OCI-LY7 (cell line): ENCODE measurements at regions not wholly inside any gene's neighbourhood (a gene's known extent, or its start where the extent isn't known, plus 50 kb on each side); places are given as distances from the start of the nearest gene placed in this dataset.

Experiments
- BruUV-seq: library from RNA; stranded (reverse); fragments of 400-500 nt; replicated peaks from 2 replicates; lab custom pipeline; 2021; lab: Mats Ljungman, UMichigan
- CTCF ChIA-PET: fragments of 300-600 bp; sonication (Branson Sonifier 250); formaldehyde crosslinking; loops from one replicate; lab custom pipeline; 2022; ENCODE audit warnings: antibody characterized with exemption; ENCODE audit not compliant: unreplicated experiment; lab: Charles Lee
- POLR2A ChIA-PET: fragments of 300-600 bp; sonication (Branson Sonifier 250); formaldehyde crosslinking; loops from one replicate; lab custom pipeline; 2022; ENCODE audit warnings: antibody characterized with exemption; lab: Charles Lee
- DNase-seq: peaks from one replicate; pipeline ENCODE4 v3.0.0-alpha.2; 2015; ENCODE audit warnings: low spot score
- H2AFZ ChIP-seq: fragments of 200-600 bp; sonication (generic), shearing (Covaris generic); 2 replicates; pipeline ENCODE4 v1.6.1; 2014; ENCODE audit warnings: mild to moderate bottlenecking, antibody characterized with exemption, low read length, moderate library complexity
- H3K27ac ChIP-seq: fragments of 200-600 bp; sonication (generic); 2 replicates; pipeline ENCODE4 v1.5.1; 2014; ENCODE audit warnings: mixed run types, low read depth, mild to moderate bottlenecking, moderate library complexity, low read length, inconsistent platforms; ENCODE audit not compliant: poor library complexity, severe bottlenecking
- H3K36me3 ChIP-seq: fragments of 200-600 bp; sonication (generic); 2 replicates; pipeline ENCODE4 v1.6.1; 2014; ENCODE audit warnings: mild to moderate bottlenecking, antibody characterized with exemption, low read length, moderate library complexity, mixed read lengths; ENCODE audit not compliant: insufficient read depth
- H3K4me1 ChIP-seq: fragments of 200-600 bp; sonication (generic); 2 replicates; pipeline ENCODE4 v1.5.1; 2014; ENCODE audit warnings: mild to moderate bottlenecking, low read length; ENCODE audit not compliant: insufficient read depth, poor library complexity, severe bottlenecking
- H3K4me2 ChIP-seq: fragments of 200-600 bp; sonication (generic); 2 replicates; pipeline ENCODE4 v1.6.1; 2014; ENCODE audit warnings: mild to moderate bottlenecking, low read length
- H3K4me3 ChIP-seq: fragments of 200-600 bp; sonication (generic); 2 replicates; pipeline ENCODE4 v1.5.1; 2014; ENCODE audit warnings: mild to moderate bottlenecking, low read depth, low read length; ENCODE audit not compliant: poor library complexity, severe bottlenecking
- H3K79me2 ChIP-seq: fragments of 200-600 bp; sonication (generic); 2 replicates; pipeline ENCODE4 v1.6.1; 2016; ENCODE audit warnings: low read depth, mild to moderate bottlenecking, low read length, moderate library complexity, mixed read lengths; ENCODE audit not compliant: insufficient read depth
- H3K9me2 ChIP-seq: fragments of 200-600 bp; sonication (generic); 2 replicates; pipeline ENCODE4 v1.6.1; 2016; ENCODE audit warnings: mild to moderate bottlenecking, low read length, mixed read lengths; ENCODE audit not compliant: insufficient read depth
- H3K9me3 ChIP-seq: fragments of 200-600 bp; sonication (generic); 2 replicates; pipeline ENCODE4 v1.6.1; 2014; ENCODE audit warnings: mild to moderate bottlenecking, mixed run types, low read length, mixed read lengths
- H4K20me1 ChIP-seq: fragments of 200-600 bp; sonication (generic); 2 replicates; pipeline ENCODE4 v1.6.1; 2014; ENCODE audit warnings: mild to moderate bottlenecking, antibody characterized with exemption, low read length, moderate library complexity, mixed read lengths; ENCODE audit not compliant: insufficient read depth
- CTCF ChIP-seq: fragments of 200-600 bp; sonication (generic); conservative IDR thresholded peaks from 2 replicates; pipeline ENCODE4 v1.5.1; 2014; ENCODE audit warnings: mild to moderate bottlenecking, antibody characterized with exemption, low read length, moderate library complexity, mixed read lengths
- EZH2phosphoT487 ChIP-seq: fragments of 200-600 bp; sonication (generic); IDR thresholded peaks from 2 replicates; pipeline ENCODE4 v1.6.1; 2018; ENCODE audit warnings: low read depth, borderline replicate concordance, mild to moderate bottlenecking, mixed run types, antibody characterized with exemption, low read length, moderate library complexity, mixed read lengths
- intact Hi-C: fragments of 100-400 bp; cut with micrococcal nuclease; formaldehyde crosslinking; loops from one replicate; pipeline ENCODE4 v1.10.0; 2022; ENCODE audit not compliant: unreplicated experiment

- TF ChIP-seq EZH2phosphoT487 (no peak), CTCF (no peak)
- H3K4me3 ChIP-seq = no peak overlapping the region
- no peak overlapping the region for H2AFZ ChIP-seq
- H3K79me2 ChIP-seq = no peaks in the 10 kb centered on the region
- H3K36me3 ChIP-seq = no peaks in the 10 kb centered on the region
- ChIA-PET CTCF (no interaction called here), POLR2A (interaction anchor here (1.1 kb wide), 1 partner anchor 87 kb away, joined by 3 read pairs; no protein-coding TSS in a partner anchor)
- H4K20me1 ChIP-seq = no peaks in the 10 kb centered on the region
- H3K9me2 ChIP-seq = no peaks in the 10 kb centered on the region
- no TSS peak for BruUV-seq
- H3K4me1 ChIP-seq = no peaks in the 10 kb centered on the region
- no peak overlapping the region for H3K27ac ChIP-seq
- no peak overlapping the region for H3K4me2 ChIP-seq
- intact Hi-C loops = no loop called here
- H3K9me3 ChIP-seq = no peaks in the 10 kb centered on the region
- no peak for DNase-seq
Measured at GRCh38 chr6:121581327-121581726, 145.9 kb downstream of the GJA1 start.

GRCh38 chr6:121582262-121582661, 146.8 kb downstream of the GJA1 start:
- ChIA-PET POLR2A (interaction anchor here (0.6 to 1.1 kb wide), 4 partner anchors 30 to 88 kb away, joined by 3 to 4 read pairs (median 3); no protein-coding TSS in a partner anchor), CTCF (no interaction called here)
- Histone ChIP-seq H3K4me1 (no peaks in the 10 kb centered on the region), H3K4me2 (no peak overlapping the region), H4K20me1 (no peaks in the 10 kb centered on the region), H2AFZ (no peak overlapping the region), H3K9me3 (no peaks in the 10 kb centered on the region), H3K79me2 (no peaks in the 10 kb centered on the region), H3K4me3 (no peak overlapping the region), H3K27ac (no peak overlapping the region), H3K36me3 (no peaks in the 10 kb centered on the region), H3K9me2 (no peaks in the 10 kb centered on the region)
- DNase-seq = no peak
- BruUV-seq = no TSS peak
- intact Hi-C loops = no loop called here
- TF ChIP-seq EZH2phosphoT487 (no peak), CTCF (no peak)

- no peak overlapping the region for H2AFZ ChIP-seq
- ChIA-PET CTCF (no interaction called here), POLR2A (no interaction called here)
- H3K36me3 ChIP-seq = no peaks in the 10 kb centered on the region
- no TSS peak for BruUV-seq
- no peak overlapping the region for H3K4me3 ChIP-seq
- no peaks in the 10 kb centered on the region for H3K79me2 ChIP-seq
- no peaks in the 10 kb centered on the region for H3K4me1 ChIP-seq
- H3K4me2 ChIP-seq = no peak overlapping the region
- intact Hi-C loops = no loop called here
- H3K27ac ChIP-seq = no peak overlapping the region
- TF ChIP-seq CTCF (no peak), EZH2phosphoT487 (no peak)
- H4K20me1 ChIP-seq = no peaks in the 10 kb centered on the region
- DNase-seq = no peak
- no peaks in the 10 kb centered on the region for H3K9me3 ChIP-seq
- no peaks in the 10 kb centered on the region for H3K9me2 ChIP-seq
Measured at GRCh38 chr6:121584586-121585369, 149.3 kb downstream of the GJA1 start.
